OCI-LY3 (cell line): ENCODE measurements at regions not wholly inside any gene's neighbourhood (a gene's known extent, or its start where the extent isn't known, plus 50 kb on each side); places are given as distances from the start of the nearest gene placed in this dataset.

Experiments used
- CTCF ChIP-seq: fragments of 200-600, 300-600 bp; sonication (generic); IDR thresholded peaks from 2 replicates; pipeline ENCODE4 v1.5.1; 2014; ENCODE audit warnings: antibody characterized with exemption, low read length, low read depth
- EZH2phosphoT487 ChIP-seq: fragments of 200-600 bp; shearing (Covaris generic); IDR thresholded peaks from 2 replicates; pipeline ENCODE4 v1.6.1; 2018; ENCODE audit warnings: antibody characterized with exemption, mixed run types, low read depth

GRCh38 chr13:80082396-80083080 is 258.4 kb downstream of the SPRY2 start:
- TF ChIP-seq CTCF (no peak), EZH2phosphoT487 (no peak)
